ENCODE measurements at regions not wholly inside any gene's neighbourhood (a gene's known extent, or its start where the extent isn't known, plus 50 kb on each side); places are given as distances from the start of the nearest gene placed in this dataset.

GRCh38 chrX:117743469-117744251 lies 372.9 kb downstream of the KLHL13 start:
- no peaks in the 10 kb centered on the region for H3K4me1 Mint-ChIP-seq (ENCODE audit: unreplicated experiment)
- H3K4me3 Mint-ChIP-seq (ENCODE audit: unreplicated experiment), result no peak overlapping the region
- no peak overlapping the region for H3K27ac Mint-ChIP-seq (ENCODE audit: unreplicated experiment)
- no peaks in the 10 kb centered on the region for H3K27me3 Mint-ChIP-seq (ENCODE audit: unreplicated experiment)
- no peaks in the 10 kb centered on the region for H3K36me3 Mint-ChIP-seq (ENCODE audit: unreplicated experiment)
- H3K9me3 Mint-ChIP-seq (ENCODE audit: unreplicated experiment), result peaks cover 47% of the 10 kb centered on the region
- DNase-seq (ENCODE audit: extremely low spot score, unreplicated experiment), result no peak
- no peak for TF ChIP-seq CTCF (IDR thresholded peaks at IDR 0.05)

GRCh38 chrX:117713411-117713810 lies 403.2 kb downstream of the KLHL13 start:
- peaks cover 18% of the 10 kb centered on the region for H3K9me3 Mint-ChIP-seq (ENCODE audit: unreplicated experiment)

GRCh38 chrX:117711782-117712181 lies 404.8 kb downstream of the KLHL13 start:
- Mint-ChIP-seq H3K27me3 (ENCODE audit: unreplicated experiment) (no peaks in the 10 kb centered on the region), H3K9me3 (ENCODE audit: unreplicated experiment) (peaks cover 9% of the 10 kb centered on the region), H3K4me3 (ENCODE audit: unreplicated experiment) (no peak overlapping the region), H3K27ac (ENCODE audit: unreplicated experiment) (no peak overlapping the region), H3K36me3 (ENCODE audit: unreplicated experiment) (no peaks in the 10 kb centered on the region), H3K4me1 (ENCODE audit: unreplicated experiment) (no peaks in the 10 kb centered on the region)
- no peak for DNase-seq (ENCODE audit: extremely low spot score, unreplicated experiment)
- no peak for TF ChIP-seq CTCF (IDR thresholded peaks at IDR 0.05)

More at GRCh38 chrX:117713411-117713810, 403.2 kb downstream of the KLHL13 start:
- Mint-ChIP-seq H3K4me3 (ENCODE audit: unreplicated experiment) (no peak overlapping the region), H3K36me3 (ENCODE audit: unreplicated experiment) (no peaks in the 10 kb centered on the region), H3K4me1 (ENCODE audit: unreplicated experiment) (no peaks in the 10 kb centered on the region), H3K27me3 (ENCODE audit: unreplicated experiment) (no peaks in the 10 kb centered on the region), H3K27ac (ENCODE audit: unreplicated experiment) (no peak overlapping the region)
- TF ChIP-seq CTCF (IDR thresholded peaks at IDR 0.05), result no peak
- no peak for DNase-seq (ENCODE audit: extremely low spot score, unreplicated experiment)

GRCh38 chrX:117707948-117708743 lies 408.5 kb downstream of the KLHL13 start:
- H3K27ac Mint-ChIP-seq (ENCODE audit: unreplicated experiment), result no peak overlapping the region
- no peaks in the 10 kb centered on the region for H3K36me3 Mint-ChIP-seq (ENCODE audit: unreplicated experiment)
- TF ChIP-seq CTCF (IDR thresholded peaks at IDR 0.05), result no peak
- DNase-seq (ENCODE audit: extremely low spot score, unreplicated experiment), result no peak
- H3K4me3 Mint-ChIP-seq (ENCODE audit: unreplicated experiment), result no peak overlapping the region
- peaks cover 6% of the 10 kb centered on the region for H3K9me3 Mint-ChIP-seq (ENCODE audit: unreplicated experiment)
- H3K4me1 Mint-ChIP-seq (ENCODE audit: unreplicated experiment), result no peaks in the 10 kb centered on the region
- H3K27me3 Mint-ChIP-seq (ENCODE audit: unreplicated experiment), result no peaks in the 10 kb centered on the region

- H3K4me3 Mint-ChIP-seq (ENCODE audit: unreplicated experiment), result no peak overlapping the region
- H3K4me1 Mint-ChIP-seq (ENCODE audit: unreplicated experiment), result no peaks in the 10 kb centered on the region
- no peaks in the 10 kb centered on the region for H3K27me3 Mint-ChIP-seq (ENCODE audit: unreplicated experiment)
- no peak overlapping the region for H3K27ac Mint-ChIP-seq (ENCODE audit: unreplicated experiment)
- H3K9me3 Mint-ChIP-seq (ENCODE audit: unreplicated experiment), result peaks cover 61% of the 10 kb centered on the region
- H3K36me3 Mint-ChIP-seq (ENCODE audit: unreplicated experiment), result no peaks in the 10 kb centered on the region
- TF ChIP-seq CTCF (IDR thresholded peaks at IDR 0.05), result no peak
- DNase-seq (ENCODE audit: extremely low spot score, unreplicated experiment), result no peak
Measured at GRCh38 chrX:117701050-117701449, 415.6 kb downstream of the KLHL13 start.
